Activated CD4-positive, alpha-beta memory T cell treated with anti-CD3 and anti-CD28 coated beads, Interleukin-2, amount 10 ng/mL, durations not matched to agents 7 days and 5 days (primary cell): ENCODE measurements at regions not wholly inside any gene's neighbourhood (a gene's known extent, or its start where the extent isn't known, plus 50 kb on each side); places are given as distances from the start of the nearest gene placed in this dataset.

Experiments
- CTCF ChIA-PET: fragments of 350-600 bp; sonication (Branson Sonifier 250); formaldehyde crosslinking; loops from one replicate; lab custom pipeline; 2021; ENCODE audit warnings: antibody characterized with exemption, inconsistent platforms; lab: Charles Lee
- POLR2A ChIA-PET: fragments of 350-600 bp; sonication (Branson Sonifier 250); formaldehyde crosslinking; loops from one replicate; lab custom pipeline; 2021; ENCODE audit warnings: antibody characterized with exemption; lab: Charles Lee
- DNase-seq: peaks from one replicate; pipeline ENCODE4 v3.0.0-alpha.2; 2020
- H3K27ac Mint-ChIP-seq: one replicate; pipeline ENCODE4 v1.8.0; 2021; ENCODE audit warnings: mild to moderate bottlenecking, mixed read lengths
- H3K27me3 Mint-ChIP-seq: one replicate; pipeline ENCODE4 v1.8.0; 2021; ENCODE audit warnings: mixed read lengths
- H3K36me3 Mint-ChIP-seq: one replicate; pipeline ENCODE4 v1.8.0; 2021; ENCODE audit warnings: low read depth, mixed read lengths
- H3K4me1 Mint-ChIP-seq: one replicate; pipeline ENCODE4 v1.8.0; 2021; ENCODE audit warnings: mixed read lengths
- H3K4me3 Mint-ChIP-seq: one replicate; pipeline ENCODE4 v1.8.0; 2021; ENCODE audit warnings: mild to moderate bottlenecking, mixed read lengths
- H3K9me3 Mint-ChIP-seq: one replicate; pipeline ENCODE4 v1.8.0; 2021; ENCODE audit warnings: mixed read lengths

DNA sequence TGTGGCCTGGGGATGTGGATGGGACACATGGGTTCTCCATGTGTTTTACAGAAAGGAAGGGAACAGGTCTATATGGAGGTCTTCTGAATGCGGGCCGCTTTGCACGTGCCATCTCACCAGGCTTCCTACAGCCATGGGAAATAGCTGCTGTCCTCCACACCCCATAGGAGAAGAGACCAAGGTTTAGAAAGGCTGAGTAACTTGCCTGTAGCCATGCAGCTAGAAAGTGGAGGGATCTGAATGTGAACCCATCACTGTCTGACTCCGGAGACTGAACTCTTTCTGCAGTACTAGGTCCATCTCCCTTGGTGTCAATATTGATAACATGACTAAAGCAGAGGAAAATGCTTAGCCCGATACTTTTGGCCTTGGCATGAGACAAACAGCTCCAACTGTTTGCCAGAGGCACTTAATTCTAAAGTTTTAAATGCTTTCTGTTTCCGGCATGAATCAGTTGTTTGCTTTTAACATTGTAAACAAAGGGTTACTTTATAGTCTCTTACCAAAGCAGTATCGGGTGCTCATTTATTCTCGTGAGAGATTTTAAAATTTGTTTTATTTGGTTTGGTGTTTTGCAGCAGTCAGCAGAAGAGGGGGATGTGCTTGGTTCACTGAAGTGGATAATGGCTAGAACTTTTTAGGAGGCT is 64.8 kb upstream of the LOXL4 start:
- ChIA-PET CTCF (no interaction called here), POLR2A (no interaction called here)
- Mint-ChIP-seq H3K36me3 (no peaks in the 10 kb centered on the region), H3K4me1 (no peaks in the 10 kb centered on the region), H3K9me3 (no peaks in the 10 kb centered on the region), H3K4me3 (no peak overlapping the region), H3K27ac (no peak overlapping the region), H3K27me3 (peaks cover 21% of the 10 kb centered on the region)
- DNase-seq, result no peak

DNA sequence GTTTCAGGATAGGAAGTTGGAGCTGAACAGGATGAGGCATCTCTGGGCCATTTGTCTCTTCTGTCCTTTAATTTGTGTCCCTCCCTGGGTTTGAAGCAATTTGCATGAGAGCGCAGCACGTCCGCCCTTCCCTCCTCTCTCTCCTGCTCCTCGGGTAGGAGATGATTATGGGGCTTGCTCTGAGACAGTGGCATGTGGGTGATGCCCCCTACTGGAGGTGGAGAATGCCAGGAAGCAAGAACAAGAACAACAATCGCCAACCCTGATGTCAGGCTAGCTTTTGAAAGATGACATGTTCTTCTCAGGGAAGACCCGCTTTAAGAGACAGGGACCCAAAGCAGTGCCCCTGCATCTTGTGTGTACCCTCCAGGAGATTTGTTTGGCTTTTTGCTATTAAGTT is 63.9 kb upstream of the LOXL4 start:
- no peak overlapping the region for H3K4me3 Mint-ChIP-seq
- no peaks in the 10 kb centered on the region for H3K9me3 Mint-ChIP-seq
- peaks cover 26% of the 10 kb centered on the region for H3K27me3 Mint-ChIP-seq
- H3K4me1 Mint-ChIP-seq, result no peaks in the 10 kb centered on the region
- no peak overlapping the region for H3K27ac Mint-ChIP-seq
- H3K36me3 Mint-ChIP-seq, result no peaks in the 10 kb centered on the region
- ChIA-PET POLR2A (no interaction called here), CTCF (interaction anchor here (1.1 to 1.5 kb wide), 2 partner anchors 8 to 161 kb away, joined by 4 read pairs; no protein-coding TSS in a partner anchor)
- peak; percentile 38 for DNase-seq

DNA sequence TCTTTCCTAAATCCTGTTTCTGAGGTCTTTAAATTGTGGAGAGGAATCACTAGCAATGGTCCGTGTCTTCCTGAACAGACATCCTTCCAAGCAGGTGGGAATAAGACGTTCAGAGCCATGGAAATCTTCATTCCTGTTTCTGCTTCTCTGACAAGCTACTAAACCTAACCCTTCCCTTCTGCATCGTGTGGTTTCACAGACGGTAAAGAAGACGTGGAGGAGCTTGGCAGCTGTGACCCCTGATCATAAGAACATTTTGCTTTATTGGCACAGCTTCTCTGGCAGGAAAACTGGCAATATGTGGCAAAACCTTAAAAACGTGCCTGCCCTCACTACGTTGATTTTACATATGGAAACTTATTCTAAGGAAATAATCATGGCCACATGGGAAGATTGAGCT is 63.0 kb upstream of the LOXL4 start:
- no peaks in the 10 kb centered on the region for H3K9me3 Mint-ChIP-seq
- H3K27me3 Mint-ChIP-seq, result peaks cover 30% of the 10 kb centered on the region
- H3K36me3 Mint-ChIP-seq, result no peaks in the 10 kb centered on the region
- no peak overlapping the region for H3K4me3 Mint-ChIP-seq
- no peaks in the 10 kb centered on the region for H3K4me1 Mint-ChIP-seq
- ChIA-PET POLR2A (no interaction called here), CTCF (interaction anchor here (1.1 to 1.5 kb wide), 3 partner anchors 9 to 160 kb away, joined by 3 to 4 read pairs (median 4); no protein-coding TSS in a partner anchor)
- no peak overlapping the region for H3K27ac Mint-ChIP-seq
- DNase-seq, result no peak

DNA sequence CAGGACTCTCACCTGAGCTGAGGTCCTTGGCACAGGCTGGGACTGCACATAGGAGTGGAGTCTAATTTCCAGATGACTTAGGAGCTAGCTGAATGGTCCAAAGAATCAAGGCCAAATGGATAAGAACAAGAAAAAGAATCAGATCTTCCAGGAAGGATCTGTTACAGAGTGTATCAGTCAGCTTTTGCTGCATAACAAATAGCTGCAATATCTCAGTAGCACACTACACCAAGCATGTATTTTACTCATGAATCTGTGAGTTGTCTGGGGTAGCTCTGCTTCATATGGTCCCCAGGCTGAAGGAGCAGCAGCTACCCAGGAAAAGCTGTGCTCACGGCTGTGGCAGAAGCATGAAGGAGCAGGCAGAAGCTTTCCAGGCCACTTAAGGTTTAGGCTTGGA is 60.6 kb upstream of the LOXL4 start:
- CTCF ChIA-PET, result no interaction called here
- H3K4me3 Mint-ChIP-seq, result no peak overlapping the region
- POLR2A ChIA-PET, result no interaction called here

DNA sequence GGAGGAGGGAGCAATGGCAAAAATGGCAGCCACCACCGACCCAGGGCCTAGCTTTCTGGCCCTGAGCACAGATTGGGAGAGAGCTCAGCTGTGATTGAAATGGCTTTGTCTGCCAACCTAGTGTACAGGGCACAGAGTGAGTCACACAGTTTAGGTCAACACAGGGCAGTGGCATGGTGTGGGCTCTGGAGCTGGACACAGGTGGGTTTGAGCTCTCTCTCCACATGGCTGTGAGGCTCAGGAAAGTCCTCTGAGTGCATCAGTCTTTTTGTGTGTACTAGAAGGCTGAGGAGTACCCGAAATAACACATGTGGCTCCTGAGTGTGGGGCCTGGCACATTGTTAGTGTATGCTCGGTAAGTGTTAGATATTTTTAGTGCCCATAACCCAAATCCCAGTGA is 60.2 kb upstream of the LOXL4 start:
- Mint-ChIP-seq H3K9me3 (no peaks in the 10 kb centered on the region), H3K4me3 (no peak overlapping the region), H3K4me1 (no peaks in the 10 kb centered on the region), H3K27me3 (peaks cover 23% of the 10 kb centered on the region), H3K36me3 (no peaks in the 10 kb centered on the region), H3K27ac (no peak overlapping the region)
- DNase-seq, result no peak
- CTCF ChIA-PET, result no interaction called here
- POLR2A ChIA-PET, result no interaction called here

More for the DNA sequence above, 60.6 kb upstream of the LOXL4 start:
- no peaks in the 10 kb centered on the region for H3K9me3 Mint-ChIP-seq
- H3K27me3 Mint-ChIP-seq, result peaks cover 25% of the 10 kb centered on the region
- DNase-seq, result no peak
- no peaks in the 10 kb centered on the region for H3K36me3 Mint-ChIP-seq
- H3K4me1 Mint-ChIP-seq, result no peaks in the 10 kb centered on the region
- no peak overlapping the region for H3K27ac Mint-ChIP-seq

DNA sequence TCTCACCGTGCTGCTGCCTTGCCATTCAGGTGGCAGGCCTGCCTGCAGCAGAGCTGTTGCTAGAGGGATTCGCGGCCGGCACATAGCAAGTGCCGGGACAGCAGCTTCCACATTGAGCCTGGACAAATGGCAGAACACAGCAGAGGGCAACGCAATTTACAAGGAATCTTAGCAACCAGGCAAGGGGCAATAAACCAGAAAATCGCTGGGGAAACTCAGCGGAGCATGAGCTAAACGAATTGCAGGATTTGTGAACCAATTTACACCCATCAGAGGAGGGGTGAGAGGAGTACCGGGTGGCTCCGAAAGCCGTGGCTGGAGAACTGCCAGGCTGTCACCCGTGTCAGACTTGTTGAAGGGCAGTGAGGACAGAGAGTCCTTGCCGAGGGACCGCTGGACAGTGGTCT is 58.6 kb upstream of the LOXL4 start:
- ChIA-PET CTCF (no interaction called here), POLR2A (no interaction called here)
- H3K4me3 Mint-ChIP-seq, result no peak overlapping the region

DNA sequence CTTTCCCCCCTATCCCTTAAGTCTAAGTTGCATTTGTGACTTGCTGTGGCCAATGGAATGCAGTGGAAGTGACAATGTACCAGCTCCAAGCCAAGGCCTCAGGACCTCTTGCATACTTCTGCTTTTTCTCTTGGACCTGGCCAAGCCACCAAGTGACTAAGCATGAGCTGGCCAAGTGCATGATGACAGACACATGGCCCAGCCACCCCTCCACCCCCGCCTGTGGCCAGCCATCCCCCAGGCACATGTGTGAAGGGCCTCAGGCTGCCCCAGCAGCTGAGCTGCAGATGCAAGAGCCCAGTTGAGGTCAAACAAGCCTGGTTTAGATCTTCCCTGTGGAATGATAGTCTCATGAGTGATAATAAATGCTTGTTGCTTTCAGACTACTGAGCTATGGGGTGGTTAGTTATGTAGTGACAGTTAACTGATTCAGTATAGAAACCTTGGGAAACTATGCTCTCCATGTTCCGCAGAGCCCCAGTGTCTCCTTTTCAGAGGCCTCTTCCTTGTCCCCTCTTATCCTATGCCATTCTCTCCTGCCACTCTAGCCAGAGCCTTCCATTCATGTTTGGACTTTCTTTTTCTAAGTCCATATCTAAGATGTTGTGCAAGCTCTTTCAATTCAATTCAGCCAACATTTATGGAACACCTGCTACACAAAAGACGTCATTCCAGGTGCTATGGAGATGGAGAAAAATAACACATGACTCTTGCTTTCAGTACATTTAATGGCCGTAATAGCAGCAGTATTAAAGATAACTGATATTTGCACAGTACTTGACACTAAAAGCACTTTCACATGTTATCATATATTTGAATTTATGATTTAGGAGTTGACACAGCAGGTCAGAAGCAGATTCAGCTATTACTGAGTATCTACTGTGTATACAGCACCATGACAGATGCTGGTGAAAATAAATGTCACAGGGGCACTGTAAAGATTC is 55.5 kb upstream of the LOXL4 start:
- DNase-seq, result no peak

More for the DNA sequence above, 58.6 kb upstream of the LOXL4 start:
- DNase-seq, result no peak
- Mint-ChIP-seq H3K27me3 (peaks cover 16% of the 10 kb centered on the region), H3K36me3 (no peaks in the 10 kb centered on the region), H3K27ac (no peak overlapping the region), H3K9me3 (no peaks in the 10 kb centered on the region), H3K4me1 (no peaks in the 10 kb centered on the region)

DNA sequence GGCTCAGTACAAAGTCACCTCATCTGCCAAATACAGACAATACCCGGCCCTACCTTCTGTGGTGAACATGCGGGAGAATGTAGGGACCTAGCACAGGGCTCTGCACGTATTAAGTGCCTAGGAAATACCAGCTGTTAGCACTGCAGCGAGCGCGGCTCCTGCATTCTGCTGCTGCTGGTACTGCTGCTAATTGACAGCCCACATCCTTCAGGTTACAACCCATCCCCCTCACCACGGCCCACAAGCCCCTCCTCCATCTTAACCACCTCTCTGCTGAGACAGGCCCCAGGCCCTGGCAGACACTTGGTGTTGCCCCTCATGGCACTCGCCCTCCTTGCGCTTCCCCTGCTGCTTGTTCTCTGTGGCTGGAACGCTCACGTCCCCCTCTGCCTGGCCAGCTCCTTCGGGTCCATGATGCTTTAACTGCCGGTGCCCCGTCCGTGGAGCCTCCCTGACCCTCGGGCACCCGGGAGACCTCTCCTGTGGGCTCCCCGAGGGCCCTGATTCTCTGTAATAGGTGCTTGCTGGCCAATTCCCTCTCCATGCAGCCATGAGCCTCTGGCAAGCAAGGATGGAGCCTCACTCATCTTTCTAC is 53.3 kb upstream of the LOXL4 start:
- Mint-ChIP-seq H3K27ac (no peak overlapping the region), H3K36me3 (no peaks in the 10 kb centered on the region), H3K27me3 (peaks cover 3% of the 10 kb centered on the region), H3K9me3 (no peaks in the 10 kb centered on the region), H3K4me1 (peaks cover 1% of the 10 kb centered on the region), H3K4me3 (no peak overlapping the region)
- ChIA-PET CTCF (no interaction called here), POLR2A (no interaction called here)
- no peak for DNase-seq

More for the DNA sequence above, 55.5 kb upstream of the LOXL4 start:
- Mint-ChIP-seq H3K36me3 (no peaks in the 10 kb centered on the region), H3K4me1 (no peaks in the 10 kb centered on the region), H3K27me3 (peaks cover 16% of the 10 kb centered on the region), H3K9me3 (no peaks in the 10 kb centered on the region), H3K4me3 (no peak overlapping the region), H3K27ac (no peak overlapping the region)
- ChIA-PET POLR2A (no interaction called here), CTCF (interaction anchor here (0.8 to 1.3 kb wide), 2 partner anchors 9 to 102 kb away, joined by 3 to 4 read pairs; no protein-coding TSS in a partner anchor)

DNA sequence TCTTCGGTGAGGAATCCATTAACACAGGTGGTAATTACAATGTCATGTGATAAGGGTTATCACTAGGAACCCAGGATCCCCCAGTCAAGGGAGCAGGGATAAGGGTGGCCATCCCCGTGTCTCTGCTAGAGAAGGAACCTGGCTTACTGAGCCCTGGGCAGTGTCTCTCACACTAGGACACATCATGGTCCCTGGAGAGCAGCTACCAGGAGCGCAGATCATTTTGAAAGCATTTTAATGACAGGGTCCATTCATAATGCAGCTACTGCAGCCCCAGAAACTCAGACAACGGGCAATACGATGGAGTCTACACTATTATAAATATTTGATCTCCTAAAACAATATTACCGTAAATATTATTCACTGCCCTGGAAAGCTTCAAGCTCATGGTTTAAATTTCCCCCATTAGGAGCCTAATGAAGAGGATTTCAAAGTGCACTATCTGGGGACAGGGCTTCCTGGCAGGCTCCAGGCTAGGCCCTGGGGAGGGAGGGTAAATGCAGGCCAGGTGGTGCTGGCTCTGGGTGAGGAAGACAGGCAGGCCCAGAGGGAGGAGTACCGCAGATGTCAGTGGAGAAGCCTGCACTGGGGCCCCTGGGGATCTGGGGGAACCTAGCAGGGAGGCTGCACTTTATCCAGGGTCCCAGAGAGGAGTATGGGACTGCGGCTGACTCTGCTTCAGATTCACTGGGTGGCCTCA is 52.6 kb upstream of the LOXL4 start:
- Mint-ChIP-seq H3K36me3 (no peaks in the 10 kb centered on the region), H3K27me3 (no peaks in the 10 kb centered on the region), H3K4me3 (no peak overlapping the region), H3K27ac (no peak overlapping the region), H3K9me3 (no peaks in the 10 kb centered on the region), H3K4me1 (peaks cover 1% of the 10 kb centered on the region)
- no peak for DNase-seq
- ChIA-PET POLR2A (no interaction called here), CTCF (no interaction called here)

DNA sequence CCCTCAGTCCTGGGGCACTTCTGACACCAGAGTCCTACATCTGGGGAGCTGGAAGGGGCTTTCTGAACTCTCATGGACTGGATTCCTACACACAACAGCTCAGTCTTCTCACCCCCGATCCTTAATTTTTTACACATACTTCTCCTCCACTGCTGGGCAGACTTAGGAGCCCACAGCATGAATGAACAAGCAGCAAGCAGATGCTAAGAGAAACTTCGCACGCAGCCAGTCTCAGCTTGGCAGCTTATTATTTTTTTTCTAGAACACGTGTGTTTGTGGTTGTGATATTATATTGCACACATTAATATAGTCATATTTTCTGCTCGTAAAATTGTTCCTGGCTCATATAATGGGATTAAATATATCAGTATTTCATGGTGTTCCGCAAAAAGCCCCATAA is 50.9 kb upstream of the LOXL4 start:
- Mint-ChIP-seq H3K9me3 (no peaks in the 10 kb centered on the region), H3K4me3 (no peak overlapping the region), H3K27me3 (no peaks in the 10 kb centered on the region), H3K27ac (no peak overlapping the region), H3K4me1 (peaks cover 1% of the 10 kb centered on the region), H3K36me3 (no peaks in the 10 kb centered on the region)
- DNase-seq, result no peak
- ChIA-PET POLR2A (no interaction called here), CTCF (no interaction called here)
